ENCODE measurements at regions not wholly inside any gene's neighbourhood (a gene's known extent, or its start where the extent isn't known, plus 50 kb on each side); places are given as distances from the start of the nearest gene placed in this dataset.

- TF ChIP-seq TAF1 (conservative IDR thresholded peaks at IDR 0.05) (no peak), RAD21 (IDR thresholded peaks at IDR 0.05) (no peak), SP1 (IDR thresholded peaks at IDR 0.05) (no peak), CTCF (IDR thresholded peaks at IDR 0.05; ENCODE audit: low read depth, low read length, missing input control) (no peak), GABPA (IDR thresholded peaks at IDR 0.05 in 1 of 2, conservative IDR thresholded peaks at IDR 0.05 in 1 of 2) (no peak), YY1 (IDR thresholded peaks at IDR 0.05) (no peak), MAX (IDR thresholded peaks at IDR 0.05) (no peak), REST (IDR thresholded peaks at IDR 0.05) (no peak), ZBTB33 (IDR thresholded peaks at IDR 0.05) (no peak), ATF3 (IDR thresholded peaks at IDR 0.05) (no peak), RXRA (IDR thresholded peaks at IDR 0.05) (no peak)
Measured at GRCh38 chr3:101954936-101955335, 105.6 kb downstream of the NFKBIZ start.
